Common myeloid progenitor, CD34-positive (primary cell): ENCODE measurements at regions not wholly inside any gene's neighbourhood (a gene's known extent, or its start where the extent isn't known, plus 50 kb on each side); places are given as distances from the start of the nearest gene placed in this dataset.

Source experiments
- CTCF ChIA-PET: fragments of 350-600 bp; sonication (Branson Sonifier 250); formaldehyde crosslinking; loops from one replicate; lab custom pipeline; 2021; ENCODE audit warnings: antibody characterized with exemption; lab: Charles Lee
- POLR2A ChIA-PET: fragments of 350-600 bp; sonication (Branson Sonifier 250); formaldehyde crosslinking; loops from one replicate; lab custom pipeline; 2021; ENCODE audit warnings: antibody characterized with exemption; lab: Charles Lee
- DNase-seq, 3 donors: peaks; one replicate each; pipeline versions ENCODE4 v3.0.0 to v3.0.0-alpha.2; 2013
- H3K27ac ChIP-seq, 2 experiments: 1 replicate in 1 of 2; 2 replicates in 1 of 2; pipeline ENCODE4 v1.7.0; 2013; ENCODE audit warnings: inconsistent platforms in 2 of 2, low read length in 2 of 2, mild to moderate bottlenecking in 2 of 2, low read depth in 1 of 2, moderate library complexity in 1 of 2; ENCODE audit not compliant: severe bottlenecking in 2 of 2, insufficient read depth in 1 of 2, poor library complexity in 1 of 2
- H3K27me3 ChIP-seq, 5 experiments: replicated peaks in 2 of 5; 1 replicate in 3 of 5; 2 replicates in 2 of 5; pipeline versions ENCODE4 v1.6.1 to v1.7.0; 2013; ENCODE audit warnings: low read length in 4 of 5, mild to moderate bottlenecking in 2 of 5, moderate library complexity in 2 of 5, inconsistent platforms in 1 of 5; ENCODE audit not compliant: insufficient read depth in 5 of 5, control insufficient read depth in 4 of 5
- H3K36me3 ChIP-seq, 4 experiments: 1 replicate in 2 of 4; 2 replicates in 2 of 4; pipeline versions ENCODE4 v1.6.1 to v1.7.0; 2013; ENCODE audit warnings: low read length in 3 of 4, control low read depth in 1 of 4, mild to moderate bottlenecking in 1 of 4; ENCODE audit not compliant: control insufficient read depth in 4 of 4, insufficient read depth in 4 of 4
- H3K4me1 ChIP-seq, 4 experiments: 1 replicate in 3 of 4; 2 replicates in 1 of 4; pipeline versions ENCODE4 v1.6.1 to v1.7.1; 2013; ENCODE audit warnings: low read length in 3 of 4, mild to moderate bottlenecking in 3 of 4, control low read depth in 1 of 4, inconsistent platforms in 1 of 4, moderate library complexity in 1 of 4; ENCODE audit not compliant: control insufficient read depth in 4 of 4, insufficient read depth in 4 of 4; ENCODE audit errors: control extremely low read depth in 1 of 4
- H3K4me3 ChIP-seq, 7 experiments: 1 replicate in 4 of 7; 2 replicates in 3 of 7; pipeline versions ENCODE4 v1.5.1 to v1.7.0; 2013; ENCODE audit warnings: mild to moderate bottlenecking in 7 of 7, low read length in 6 of 7, moderate library complexity in 6 of 7, inconsistent platforms in 2 of 7, low read depth in 2 of 7, control low read depth in 1 of 7; ENCODE audit not compliant: insufficient read depth in 4 of 7, control insufficient read depth in 1 of 7; ENCODE audit errors: extremely low read depth in 1 of 7
- H3K9me3 ChIP-seq, 5 experiments: 1 replicate in 4 of 5; 2 replicates in 1 of 5; pipeline versions ENCODE4 v1.6.1 to v1.7.1; 2013; ENCODE audit warnings: low read length in 4 of 5, mild to moderate bottlenecking in 2 of 5, inconsistent platforms in 1 of 5, low read depth in 1 of 5, moderate library complexity in 1 of 5; ENCODE audit not compliant: control insufficient read depth in 4 of 5, insufficient read depth in 2 of 5; ENCODE audit errors: control extremely low read depth in 1 of 5
- WGBS: methylation state at CpG from one replicate; pipeline ENCODE4 v1.1.5; 2013; ENCODE audit not compliant: insufficient coverage; 5-methylcytosine and 5-hydroxymethylcytosine counted together

DNA sequence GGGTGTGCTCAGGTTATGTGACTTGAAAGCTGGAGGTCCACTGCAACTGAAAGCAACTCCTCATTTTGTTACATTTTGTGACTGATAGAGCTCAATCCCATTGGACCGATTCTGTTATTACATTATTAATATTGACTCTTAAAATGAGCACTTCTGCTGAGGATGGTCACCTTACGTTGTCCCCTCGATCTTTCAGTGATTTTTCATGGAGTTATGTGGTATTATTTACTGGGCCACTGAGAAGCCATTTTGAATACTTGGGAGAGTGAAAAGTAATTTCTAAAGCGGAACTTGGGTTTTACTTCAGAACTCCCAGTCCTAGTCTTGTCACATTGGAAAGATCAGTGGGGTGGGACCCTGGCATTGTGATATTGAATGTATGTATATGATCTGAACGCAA, 96.3 kb upstream of the FAM180A start:
- Histone ChIP-seq H3K4me3 (no peak overlapping the region), H3K36me3 (no peaks in the 10 kb centered on the region), H3K27me3 (no peaks in the 10 kb centered on the region), H3K4me1 (no peaks in the 10 kb centered on the region), H3K9me3 (no peaks in the 10 kb centered on the region), H3K27ac (no peak overlapping the region)
- POLR2A ChIA-PET = no interaction called here
- no peak for DNase-seq
- WGBS = 100% methylated on average over 4 of the region's 5 CpGs
- CTCF ChIA-PET = no interaction called here

DNA sequence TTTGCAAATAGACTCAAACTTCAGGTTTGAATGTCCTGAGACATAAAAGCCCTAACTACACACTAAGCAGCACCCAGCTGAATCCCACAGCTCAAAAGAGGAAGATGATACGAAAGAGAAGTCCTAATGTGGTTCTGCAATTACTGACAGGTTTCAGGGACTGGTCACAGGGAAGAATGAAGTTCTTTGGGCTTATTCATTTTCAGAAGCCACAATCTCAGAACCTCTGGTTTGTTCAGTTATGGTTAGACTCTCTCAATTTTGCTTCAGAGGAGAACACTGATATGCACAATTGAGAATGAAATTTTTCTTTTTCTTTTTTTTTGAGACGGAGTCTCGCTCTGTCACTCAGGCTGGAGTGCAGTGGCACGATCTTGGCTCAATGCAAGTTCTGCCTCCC, 94.6 kb upstream of the FAM180A start:
- ChIA-PET POLR2A (no interaction called here), CTCF (no interaction called here)
- Histone ChIP-seq H3K4me3 (no peak overlapping the region), H3K4me1 (no peaks in the 10 kb centered on the region), H3K27me3 (no peaks in the 10 kb centered on the region), H3K27ac (no peak overlapping the region), H3K9me3 (no peaks in the 10 kb centered on the region), H3K36me3 (no peaks in the 10 kb centered on the region)
- DNase-seq = peak in 2 of 3 donors; percentile 44 to 53
- 56% methylated on average over 2 of the region's 4 CpGs for WGBS

DNA sequence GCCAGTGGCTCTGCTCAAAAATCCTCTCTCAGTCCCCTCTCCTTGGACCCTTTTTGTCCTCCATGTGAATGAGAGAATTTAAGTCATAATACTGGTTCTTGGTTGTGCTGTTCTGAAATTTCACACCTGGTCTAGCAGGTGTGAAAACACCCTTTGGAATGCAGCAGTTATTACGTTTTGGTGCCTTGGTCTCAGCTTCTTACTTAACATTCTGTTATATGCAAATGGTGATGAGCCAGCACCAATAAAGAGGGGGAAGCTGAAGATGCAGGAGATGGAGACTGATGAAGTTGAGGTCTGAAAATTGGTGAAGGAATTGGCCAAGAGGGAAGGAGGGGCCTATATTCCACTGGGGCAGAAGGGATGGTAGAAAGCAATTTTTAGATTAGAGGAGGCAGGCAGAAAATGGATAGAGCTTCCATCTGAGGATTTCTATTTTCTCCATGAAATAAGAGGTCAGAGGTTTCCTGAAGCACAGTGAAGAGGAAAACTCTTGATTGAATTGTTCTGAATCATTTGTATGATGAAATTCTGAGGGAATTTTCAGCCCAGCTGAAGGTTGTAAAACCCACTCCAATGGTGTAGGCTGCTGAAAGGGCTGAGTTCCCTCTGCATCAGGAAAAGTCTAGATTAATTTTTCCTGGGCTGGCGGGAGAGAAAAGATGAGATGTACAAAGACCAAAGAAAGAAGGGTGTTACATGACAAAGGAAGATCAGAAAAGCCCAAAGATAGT, 94.0 kb upstream of the FAM180A start:
- ChIA-PET POLR2A (no interaction called here), CTCF (no interaction called here)
- Histone ChIP-seq H3K27me3 (no peaks in the 10 kb centered on the region), H3K27ac (no peak overlapping the region), H3K36me3 (no peaks in the 10 kb centered on the region), H3K4me1 (no peaks in the 10 kb centered on the region), H3K9me3 (no peaks in the 10 kb centered on the region), H3K4me3 (no peak overlapping the region)
- no peak for DNase-seq
- WGBS = 100% methylated on average over 1 of the region's 2 CpGs

DNA sequence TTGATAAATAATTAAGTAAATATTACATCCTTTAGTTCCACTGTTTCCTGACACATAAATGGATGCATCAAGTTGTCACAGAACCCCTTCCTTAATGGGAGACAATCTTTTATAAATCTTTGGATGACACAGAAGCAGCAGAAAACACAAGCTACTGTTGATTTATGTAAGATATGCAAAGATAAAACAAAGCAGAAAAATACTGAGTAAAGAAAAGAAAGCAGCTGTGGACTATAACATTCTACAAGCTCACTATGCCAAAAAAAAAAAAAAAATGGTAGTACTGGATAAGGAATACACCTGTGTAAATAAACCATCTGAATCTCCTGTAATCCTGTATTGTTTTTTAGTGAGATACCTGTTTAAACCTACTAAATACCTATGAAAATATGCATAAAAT, 92.0 kb upstream of the FAM180A start:
- Histone ChIP-seq H3K36me3 (no peaks in the 10 kb centered on the region), H3K4me1 (no peaks in the 10 kb centered on the region), H3K9me3 (no peaks in the 10 kb centered on the region), H3K27me3 (no peaks in the 10 kb centered on the region), H3K27ac (no peak overlapping the region), H3K4me3 (no peak overlapping the region)
- no peak for DNase-seq
- ChIA-PET CTCF (no interaction called here), POLR2A (no interaction called here)

DNA sequence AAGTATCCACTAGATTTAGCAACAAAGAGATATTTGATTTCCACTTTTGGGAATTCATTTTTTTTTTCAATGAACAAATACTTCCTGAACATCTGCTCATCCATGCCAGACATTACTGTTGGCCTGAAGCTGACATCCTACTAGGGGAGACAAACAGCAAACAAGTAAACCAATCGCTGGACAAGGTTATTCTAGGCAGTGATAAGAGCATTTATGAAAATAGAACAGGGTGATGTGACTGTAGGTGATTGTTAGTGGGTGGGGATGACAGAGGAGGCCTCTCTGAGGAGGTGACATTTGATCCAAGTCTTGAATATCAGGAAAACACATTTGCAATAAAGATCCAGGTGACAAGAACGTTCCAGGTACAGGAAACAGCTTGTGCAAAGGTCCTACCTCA, 89.1 kb upstream of the FAM180A start:
- no peak for DNase-seq
- Histone ChIP-seq H3K4me1 (peaks cover 0 to 2% (median 0%) of the 10 kb centered on the region in 4 experiments), H3K36me3 (no peaks in the 10 kb centered on the region), H3K27ac (no peak overlapping the region), H3K4me3 (no peak overlapping the region), H3K27me3 (peaks cover 0 to 2% (median 0%) of the 10 kb centered on the region in 5 experiments), H3K9me3 (no peaks in the 10 kb centered on the region)
- WGBS = 100% methylated on average over 1 of the region's 2 CpGs
- ChIA-PET CTCF (no interaction called here), POLR2A (no interaction called here)

DNA sequence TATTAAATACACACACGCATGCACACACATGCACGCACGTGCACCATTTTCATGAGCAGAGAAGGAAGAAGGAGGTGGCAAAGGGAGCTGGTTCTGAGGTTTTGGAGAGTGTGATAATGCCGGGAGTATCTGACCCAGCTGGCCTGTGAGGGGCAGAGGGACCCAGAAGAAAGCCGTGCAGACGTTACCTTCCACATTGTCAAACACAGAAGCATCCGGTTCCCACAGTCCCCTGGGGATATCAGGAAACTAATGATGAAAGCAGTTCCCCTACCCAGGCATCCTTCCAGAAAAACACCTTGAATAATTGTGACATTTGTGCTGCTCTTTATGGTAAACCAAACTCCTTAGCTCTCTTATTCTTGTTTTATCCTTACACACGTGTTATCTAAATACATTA, 85.7 kb upstream of the FAM180A start:
- no peak overlapping the region for H3K27ac ChIP-seq
- peaks cover 0 to 5% (median 2%) of the 10 kb centered on the region in 4 experiments for H3K4me1 ChIP-seq
- H3K9me3 ChIP-seq = no peaks in the 10 kb centered on the region
- 51% methylated on average over 6 of the region's 8 CpGs for WGBS
- ChIA-PET CTCF (no interaction called here), POLR2A (no interaction called here)
- H3K4me3 ChIP-seq = no peak overlapping the region
- H3K27me3 ChIP-seq = peaks cover 0 to 2% (median 0%) of the 10 kb centered on the region in 5 experiments
- no peaks in the 10 kb centered on the region for H3K36me3 ChIP-seq
- DNase-seq = no peak

DNA sequence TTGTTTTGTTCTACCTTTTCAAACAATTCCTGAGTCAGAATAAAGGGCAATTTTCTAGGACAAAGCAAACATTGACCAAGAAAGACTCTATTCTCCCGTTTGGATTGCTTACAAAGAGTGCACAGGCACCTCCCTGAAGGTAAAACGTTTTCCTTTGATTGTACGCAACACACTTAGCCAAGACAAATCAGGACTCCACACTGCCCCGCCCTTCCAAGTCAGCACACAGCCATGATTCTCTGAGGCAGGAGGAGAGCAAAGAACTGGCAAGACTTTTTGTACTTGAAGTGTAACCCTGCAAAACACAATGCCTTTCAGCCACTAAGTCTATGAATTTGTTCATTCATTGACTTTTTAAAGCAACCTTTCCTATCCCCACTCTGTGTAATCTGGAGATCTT, 85.0 kb upstream of the FAM180A start:
- 96% methylated on average over 4 of the region's 4 CpGs for WGBS
- ChIA-PET POLR2A (no interaction called here), CTCF (no interaction called here)
- no peak overlapping the region for H3K4me3 ChIP-seq
- no peaks in the 10 kb centered on the region for H3K36me3 ChIP-seq
- peaks cover 0 to 2% (median 0%) of the 10 kb centered on the region in 5 experiments for H3K27me3 ChIP-seq
- no peak for DNase-seq
- no peak overlapping the region for H3K27ac ChIP-seq
- H3K4me1 ChIP-seq = peaks cover 0 to 5% (median 2%) of the 10 kb centered on the region in 4 experiments
- no peaks in the 10 kb centered on the region for H3K9me3 ChIP-seq
